IMR-90 (cell line): ENCODE measurements at regions not wholly inside any gene's neighbourhood (a gene's known extent, or its start where the extent isn't known, plus 50 kb on each side); places are given as distances from the start of the nearest gene placed in this dataset.

ENCODE experiments used
- ATAC-seq: fragments of 200-7000 bp; cut with Tn5 transposase; 2 replicates; pipeline ENCODE4 v1.9.1; 2020; ENCODE audit warnings: low read depth, mild to moderate bottlenecking, moderate library complexity
- BruUV-seq: library from RNA; stranded (reverse); fragments of 400-500 nt; replicated peaks from 2 replicates; lab custom pipeline; 2021; lab: Mats Ljungman, UMichigan
- CTCF ChIA-PET: fragments of 300-600 bp; formaldehyde crosslinking; extraction: SDS; loops from one replicate; lab custom pipeline; 2021; ENCODE audit warnings: antibody characterized with exemption; lab: Yijun Ruan, JAX
- POLR2A ChIA-PET: fragments of 300-600 bp; sonication (Branson Sonifier 250); formaldehyde crosslinking; loops from one replicate; lab custom pipeline; 2022; ENCODE audit warnings: antibody characterized with exemption; ENCODE audit not compliant: unreplicated experiment; lab: Charles Lee
- DNase-seq: peaks from one replicate; pipeline ENCODE4 v3.0.0; 2013
- H2AFZ ChIP-seq: replicated peaks from 2 replicates; pipeline ENCODE3; 2013; ENCODE audit warnings: low read length, mild to moderate bottlenecking; ENCODE audit not compliant: poor library complexity
- H2AK5ac ChIP-seq: 2 replicates; pipeline ENCODE4 v1.6.1; 2013; ENCODE audit warnings: low read depth, low read length, inconsistent platforms
- H2AK9ac ChIP-seq: replicated peaks from 2 replicates; pipeline ENCODE3; 2013; ENCODE audit warnings: mild to moderate bottlenecking, low read depth, low read length, moderate library complexity; ENCODE audit not compliant: poor library complexity
- H2BK120ac ChIP-seq: 2 replicates; pipeline ENCODE4 v1.6.1; 2013; ENCODE audit warnings: low read depth, low read length, inconsistent platforms
- H2BK15ac ChIP-seq: 3 replicates; pipeline ENCODE4 v1.6.1; 2013; ENCODE audit warnings: low read depth, low read length, inconsistent platforms
- H2BK20ac ChIP-seq: 2 replicates; pipeline ENCODE4 v1.6.1; 2013; ENCODE audit warnings: low read depth, mild to moderate bottlenecking, inconsistent platforms, low read length, moderate library complexity
- H2BK5ac ChIP-seq: 2 replicates; pipeline ENCODE4 v1.6.1; 2013; ENCODE audit warnings: mild to moderate bottlenecking, low read depth, low read length, inconsistent platforms; ENCODE audit not compliant: poor library complexity, severe bottlenecking
- H3K14ac ChIP-seq: replicated peaks from 2 replicates; pipeline ENCODE4 v1.6.1; 2013; ENCODE audit warnings: low read depth, low read length, inconsistent platforms
- H3K18ac ChIP-seq: 2 replicates; pipeline ENCODE4 v1.6.1; 2013; ENCODE audit warnings: low read depth, low read length, control low read depth
- H3K23ac ChIP-seq: 2 replicates; pipeline ENCODE4 v1.6.1; 2013; ENCODE audit warnings: low read depth, low read length, inconsistent platforms
- H3K27ac ChIP-seq: 2 replicates; pipeline ENCODE4 v1.5.1; 2013; ENCODE audit warnings: mild to moderate bottlenecking, control low read depth, low read length; ENCODE audit not compliant: insufficient read depth
- H3K27me3 ChIP-seq: 2 replicates; pipeline ENCODE4 v1.6.1; 2013; ENCODE audit warnings: low read length; ENCODE audit not compliant: control insufficient read depth, insufficient read depth
- H3K36me3 ChIP-seq: 2 replicates; pipeline ENCODE4 v1.6.1; 2013; ENCODE audit warnings: low read length, mixed read lengths; ENCODE audit not compliant: control insufficient read depth, insufficient read depth
- H3K4ac ChIP-seq: 2 replicates; pipeline ENCODE4 v1.6.1; 2013; ENCODE audit warnings: low read depth, low read length, inconsistent platforms
- H3K4me1 ChIP-seq: 2 replicates; pipeline ENCODE4 v1.6.1; 2013; ENCODE audit warnings: low read length, mixed read lengths; ENCODE audit not compliant: control insufficient read depth, insufficient read depth
- H3K4me2 ChIP-seq: 2 replicates; pipeline ENCODE4 v1.6.1; 2013; ENCODE audit warnings: low read depth, mild to moderate bottlenecking, control low read depth, low read length, moderate library complexity
- H3K4me3 ChIP-seq: 2 replicates; pipeline ENCODE4 v1.5.1; 2013; ENCODE audit warnings: low read depth, mild to moderate bottlenecking, control low read depth, low read length, moderate library complexity; ENCODE audit not compliant: insufficient read depth
- H3K56ac ChIP-seq: 2 replicates; pipeline ENCODE4 v1.6.1; 2013; ENCODE audit warnings: low read length, inconsistent platforms; ENCODE audit not compliant: insufficient read depth; ENCODE audit errors: extremely low read depth
- H3K79me1 ChIP-seq, 2 experiments: 2 replicates each; pipeline ENCODE4 v1.6.1; 2013; ENCODE audit warnings: low read length in 2 of 2, inconsistent platforms in 1 of 2, low read depth in 1 of 2
- H3K9ac ChIP-seq: 2 replicates; pipeline ENCODE4 v1.6.1; 2013; ENCODE audit warnings: low read depth, low read length, control low read depth
- H3K9me1 ChIP-seq: 2 replicates; pipeline ENCODE4 v1.6.1; 2013; ENCODE audit warnings: low read length, inconsistent platforms; ENCODE audit not compliant: insufficient read depth
- H3K9me3 ChIP-seq: 2 replicates; pipeline ENCODE4 v1.6.1; 2013; ENCODE audit warnings: low read length; ENCODE audit not compliant: control insufficient read depth, insufficient read depth
- H4K20me1 ChIP-seq: 2 replicates; pipeline ENCODE4 v1.6.1; 2013; ENCODE audit warnings: low read length, inconsistent platforms; ENCODE audit not compliant: insufficient read depth
- H4K5ac ChIP-seq: 2 replicates; pipeline ENCODE4 v1.6.1; 2013; ENCODE audit warnings: mild to moderate bottlenecking, low read depth, low read length, control low read depth
- H4K8ac ChIP-seq, 2 experiments: 2 replicates each; pipeline ENCODE4 v1.6.1; 2013; ENCODE audit warnings: low read depth in 2 of 2, low read length in 2 of 2, control low read depth in 1 of 2, inconsistent platforms in 1 of 2
- H4K91ac ChIP-seq: 2 replicates; pipeline ENCODE4 v1.6.1; 2013; ENCODE audit warnings: low read depth, low read length, inconsistent platforms; ENCODE audit not compliant: insufficient read depth
- BHLHE40 ChIP-seq: fragments of 150-350 bp; IDR thresholded peaks from 2 replicates; pipeline ENCODE4 v1.6.1; 2016; ENCODE audit warnings: mild to moderate bottlenecking, low read depth, low read length
- FOS ChIP-seq: fragments of 150-350 bp; IDR thresholded peaks from 2 replicates; pipeline ENCODE4 v1.6.1; 2016; ENCODE audit warnings: low read depth, low read length
- MAFK ChIP-seq: IDR thresholded peaks from 2 replicates; pipeline ENCODE4 v1.6.1; 2012; ENCODE audit warnings: low read depth, low read length, improper control_type of control experiment
- MAZ ChIP-seq: IDR thresholded peaks from 2 replicates; pipeline ENCODE4 v1.6.1; 2012; ENCODE audit warnings: low read depth, mild to moderate bottlenecking, low read length, improper control_type of control experiment, moderate library complexity, borderline replicate concordance
- MXI1 ChIP-seq: IDR thresholded peaks from 2 replicates; pipeline ENCODE4 v1.6.1; 2012; ENCODE audit warnings: low read depth, mild to moderate bottlenecking, low read length, moderate library complexity, borderline replicate concordance
- POLR2A ChIP-seq: IDR thresholded peaks from 2 replicates; pipeline ENCODE4 v1.6.1; 2012; ENCODE audit warnings: mild to moderate bottlenecking, low read depth, low read length
- RAD21 ChIP-seq: IDR thresholded peaks from 2 replicates; pipeline ENCODE4 v1.6.1; 2012; ENCODE audit warnings: low read length, improper control_type of control experiment
- RCOR1 ChIP-seq: IDR thresholded peaks from 2 replicates; pipeline ENCODE4 v1.6.1; 2012; ENCODE audit warnings: mild to moderate bottlenecking, low read length, improper control_type of control experiment; ENCODE audit not compliant: insufficient replicate concordance
- SMC3 ChIP-seq: fragments of 150-350 bp; IDR thresholded peaks from 2 replicates; pipeline ENCODE4 v1.6.1; 2016; ENCODE audit warnings: low read depth, mild to moderate bottlenecking, antibody characterized with exemption, low read length, moderate library complexity
- WGBS, 2 experiments: methylation state at CpG; one replicate each; pipeline versions ENCODE4 v1.1.5 to v1.1.7; 2013; ENCODE audit warnings: missing lambda C conversion rate in 2 of 2; ENCODE audit not compliant: insufficient read length in 1 of 2; ENCODE audit errors: extremely low coverage in 2 of 2; 5-methylcytosine and 5-hydroxymethylcytosine counted together
- dilution Hi-C: fragments of 300-500 bp; cut with HindIII; formaldehyde crosslinking; loops from one replicate; pipeline ENCODE4 v1.14.3; 2018; ENCODE audit warnings: low sequenced_read_pairs; ENCODE audit not compliant: unreplicated experiment
- in situ Hi-C: fragments of 300-500 bp; cut with MboI; formaldehyde crosslinking; loops from 3 replicates; pipeline ENCODE4 v1.14.3; 2019; ENCODE audit warnings: low sequenced_read_pairs, inconsistent platforms, mixed read lengths
- intact Hi-C: fragments of 100-400 bp; cut with micrococcal nuclease; formaldehyde crosslinking; loops from 2 replicates; pipeline ENCODE4 v1.10.0; 2022
- TF ChIP-seq, protein P1 (sequence below): conservative IDR thresholded peaks from 2 replicates; pipeline ENCODE4 v1.5.1; 2012; ENCODE audit warnings: mild to moderate bottlenecking, low read depth, low read length, improper control_type of control experiment

DNA sequence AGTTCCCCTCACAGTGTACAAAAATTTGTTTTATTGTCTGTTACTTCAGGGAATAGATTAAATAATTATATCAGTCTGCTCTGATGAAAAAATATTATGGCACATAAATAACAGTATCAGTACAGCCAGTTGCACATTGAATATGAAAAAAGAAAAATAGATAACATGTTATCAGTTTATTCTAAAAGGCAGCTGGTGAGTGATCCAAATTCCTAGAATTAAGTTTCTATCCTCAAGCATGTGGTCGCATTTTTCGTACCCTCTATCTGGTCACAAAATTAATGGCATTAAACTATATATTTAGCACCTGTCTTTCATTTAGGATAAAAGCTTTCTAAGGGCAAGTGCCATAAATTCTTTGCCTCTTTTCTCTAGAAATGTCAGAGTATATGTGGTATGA lies 944.8 kb upstream of the PCDH9 start:
- no peak for DNase-seq
- no peak overlapping the region for H2BK5ac ChIP-seq
- in situ Hi-C loops (no loop called here), intact Hi-C loops (no loop called here), dilution Hi-C loops (no loop called here)
- H2AK5ac ChIP-seq, result no peak overlapping the region
- BruUV-seq, result no TSS peak
- TF ChIP-seq MXI1, result no peak
- TF ChIP-seq FOS, result no peak
- TF ChIP-seq, protein P1, sequence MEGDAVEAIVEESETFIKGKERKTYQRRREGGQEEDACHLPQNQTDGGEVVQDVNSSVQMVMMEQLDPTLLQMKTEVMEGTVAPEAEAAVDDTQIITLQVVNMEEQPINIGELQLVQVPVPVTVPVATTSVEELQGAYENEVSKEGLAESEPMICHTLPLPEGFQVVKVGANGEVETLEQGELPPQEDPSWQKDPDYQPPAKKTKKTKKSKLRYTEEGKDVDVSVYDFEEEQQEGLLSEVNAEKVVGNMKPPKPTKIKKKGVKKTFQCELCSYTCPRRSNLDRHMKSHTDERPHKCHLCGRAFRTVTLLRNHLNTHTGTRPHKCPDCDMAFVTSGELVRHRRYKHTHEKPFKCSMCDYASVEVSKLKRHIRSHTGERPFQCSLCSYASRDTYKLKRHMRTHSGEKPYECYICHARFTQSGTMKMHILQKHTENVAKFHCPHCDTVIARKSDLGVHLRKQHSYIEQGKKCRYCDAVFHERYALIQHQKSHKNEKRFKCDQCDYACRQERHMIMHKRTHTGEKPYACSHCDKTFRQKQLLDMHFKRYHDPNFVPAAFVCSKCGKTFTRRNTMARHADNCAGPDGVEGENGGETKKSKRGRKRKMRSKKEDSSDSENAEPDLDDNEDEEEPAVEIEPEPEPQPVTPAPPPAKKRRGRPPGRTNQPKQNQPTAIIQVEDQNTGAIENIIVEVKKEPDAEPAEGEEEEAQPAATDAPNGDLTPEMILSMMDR, result no peak
- no peak for TF ChIP-seq POLR2A
- TF ChIP-seq SMC3, result no peak
- TF ChIP-seq BHLHE40, result no peak
- no peak for TF ChIP-seq MAZ
- no peak for TF ChIP-seq RAD21
- no peak for TF ChIP-seq RCOR1
- TF ChIP-seq MAFK, result no peak
- no peak overlapping the region for H4K91ac ChIP-seq
- ATAC-seq, result no peak
- H2AK9ac ChIP-seq, result no peak overlapping the region
- WGBS, 2 experiments, result no CpG with 5 or more reads among the region's 2 CpGs
- no peak overlapping the region for H2BK120ac ChIP-seq
- H3K23ac ChIP-seq, result no peak overlapping the region
- no peak overlapping the region for H3K4ac ChIP-seq
- H2AFZ ChIP-seq, result no peak overlapping the region
- CTCF ChIA-PET, result no interaction called here
- H3K14ac ChIP-seq, result no peak overlapping the region
- no peaks in the 10 kb centered on the region for H3K9me3 ChIP-seq
- no peak overlapping the region for H2BK20ac ChIP-seq
- no peaks in the 10 kb centered on the region for H3K4me1 ChIP-seq
- H3K27me3 ChIP-seq, result no peaks in the 10 kb centered on the region
- no peaks in the 10 kb centered on the region for H3K36me3 ChIP-seq
- no peak overlapping the region for H4K5ac ChIP-seq
- H2BK15ac ChIP-seq, result no peak overlapping the region
- no peak overlapping the region for H4K8ac ChIP-seq
- H3K9me1 ChIP-seq, result no peaks in the 10 kb centered on the region
- no peak overlapping the region for H3K4me2 ChIP-seq
- POLR2A ChIA-PET, result no interaction called here
- H3K4me3 ChIP-seq, result no peak overlapping the region
- no peaks in the 10 kb centered on the region for H4K20me1 ChIP-seq
- H3K18ac ChIP-seq, result no peak overlapping the region
- no peak overlapping the region for H3K56ac ChIP-seq
- no peak overlapping the region for H3K9ac ChIP-seq
- no peaks in the 10 kb centered on the region for H3K79me1 ChIP-seq
- H3K27ac ChIP-seq, result no peak overlapping the region
